ENCODE measurements at regions not wholly inside any gene's neighbourhood (a gene's known extent, or its start where the extent isn't known, plus 50 kb on each side); places are given as distances from the start of the nearest gene placed in this dataset.

DNA sequence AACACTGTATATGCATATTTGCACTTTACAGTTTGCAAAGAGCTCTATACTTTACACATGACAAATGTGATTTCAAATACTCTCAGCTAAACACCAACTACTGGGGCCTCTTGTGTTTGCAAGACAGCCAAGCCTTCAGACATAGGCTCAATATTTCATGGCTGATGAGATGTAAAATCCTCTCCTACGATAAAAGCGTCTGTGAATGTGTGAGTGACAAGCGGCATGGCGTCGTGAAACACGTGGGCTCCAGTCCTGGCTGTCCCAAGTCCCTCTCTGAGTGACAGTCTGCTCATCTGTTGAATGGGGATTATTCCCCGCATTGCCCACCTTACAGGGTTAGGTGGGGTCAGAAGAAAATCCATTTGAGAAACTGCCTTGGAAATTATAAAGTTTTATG lies 489.8 kb downstream of the RNF144A start:
- POLR2A ChIA-PET (ENCODE audit: low non-redundant PET), result no interaction called here

DNA sequence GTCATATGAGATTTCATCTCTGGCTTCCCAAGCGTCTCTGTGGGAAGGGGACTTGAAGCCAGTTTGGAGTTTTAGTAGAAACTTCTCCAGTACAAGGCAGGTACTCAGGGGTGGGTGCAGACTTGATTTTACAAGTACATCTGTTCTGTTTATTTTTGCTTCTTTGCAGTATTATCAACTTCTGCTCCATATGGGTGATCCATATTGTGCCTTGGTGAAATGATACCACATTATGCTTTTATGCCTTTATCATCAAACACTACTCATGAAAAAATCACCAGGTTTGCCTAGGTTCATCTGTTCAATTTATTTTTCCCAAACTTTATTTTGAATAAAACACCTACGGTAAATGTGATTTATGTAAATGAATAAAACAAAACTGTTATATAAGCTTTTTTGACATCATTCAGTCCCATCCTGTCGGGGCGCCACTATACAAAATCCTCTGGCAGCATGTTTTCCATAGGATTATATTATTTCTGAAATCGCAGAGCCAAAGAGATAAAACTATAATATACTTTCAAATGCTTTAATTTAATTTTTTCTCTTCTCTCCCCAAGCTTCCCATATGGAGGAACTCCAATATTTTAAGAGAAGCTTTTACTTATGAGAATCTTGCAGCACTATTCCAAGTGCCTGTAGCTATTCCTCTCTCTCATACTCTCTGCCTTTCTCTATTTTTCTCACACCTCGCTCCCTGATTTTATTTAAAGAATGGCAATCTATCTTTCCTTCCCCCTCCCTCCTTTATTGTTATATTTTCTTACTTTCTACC lies 490.9 kb downstream of the RNF144A start:
- TF ChIP-seq EZH2 (IDR thresholded peaks at IDR 0.05; ENCODE audit: borderline replicate concordance, low read depth, low read length, poor library complexity, severe bottlenecking), result no peak
- TF ChIP-seq, protein P1, sequence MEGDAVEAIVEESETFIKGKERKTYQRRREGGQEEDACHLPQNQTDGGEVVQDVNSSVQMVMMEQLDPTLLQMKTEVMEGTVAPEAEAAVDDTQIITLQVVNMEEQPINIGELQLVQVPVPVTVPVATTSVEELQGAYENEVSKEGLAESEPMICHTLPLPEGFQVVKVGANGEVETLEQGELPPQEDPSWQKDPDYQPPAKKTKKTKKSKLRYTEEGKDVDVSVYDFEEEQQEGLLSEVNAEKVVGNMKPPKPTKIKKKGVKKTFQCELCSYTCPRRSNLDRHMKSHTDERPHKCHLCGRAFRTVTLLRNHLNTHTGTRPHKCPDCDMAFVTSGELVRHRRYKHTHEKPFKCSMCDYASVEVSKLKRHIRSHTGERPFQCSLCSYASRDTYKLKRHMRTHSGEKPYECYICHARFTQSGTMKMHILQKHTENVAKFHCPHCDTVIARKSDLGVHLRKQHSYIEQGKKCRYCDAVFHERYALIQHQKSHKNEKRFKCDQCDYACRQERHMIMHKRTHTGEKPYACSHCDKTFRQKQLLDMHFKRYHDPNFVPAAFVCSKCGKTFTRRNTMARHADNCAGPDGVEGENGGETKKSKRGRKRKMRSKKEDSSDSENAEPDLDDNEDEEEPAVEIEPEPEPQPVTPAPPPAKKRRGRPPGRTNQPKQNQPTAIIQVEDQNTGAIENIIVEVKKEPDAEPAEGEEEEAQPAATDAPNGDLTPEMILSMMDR (conservative IDR thresholded peaks at IDR 0.05; ENCODE audit: low read depth, low read length), result no peak
- Histone ChIP-seq H3K4me3 (ENCODE audit: low read depth, low read length, poor library complexity, severe bottlenecking) (no peak overlapping the region), H3K36me3 (ENCODE audit: insufficient read depth, low read length, poor library complexity, severe bottlenecking) (no peaks in the 10 kb centered on the region), H3K9me3 (ENCODE audit: low read depth, low read length, poor library complexity, severe bottlenecking) (no peaks in the 10 kb centered on the region), H3K27me3 (replicated peaks; ENCODE audit: insufficient read depth, low read depth, low read length, poor library complexity) (no peaks in the 10 kb centered on the region), H3K4me1 (ENCODE audit: insufficient read depth, low read length, poor library complexity, severe bottlenecking) (no peaks in the 10 kb centered on the region), H3K27ac (ENCODE audit: low read depth, low read length, poor library complexity, severe bottlenecking) (no peak overlapping the region)
- no TSS peak for BruUV-seq (replicated peaks)
- intact Hi-C loops (cut with micrococcal nuclease; ENCODE audit: unreplicated experiment), result no loop called here
- POLR2A ChIA-PET (ENCODE audit: low non-redundant PET), result no interaction called here
- CTCF ChIA-PET, result no interaction called here
- no peak for DNase-seq (ENCODE audit: low spot score)

More for the DNA sequence above, 489.8 kb downstream of the RNF144A start:
- intact Hi-C loops (cut with micrococcal nuclease; ENCODE audit: unreplicated experiment), result no loop called here
- TF ChIP-seq, protein P1 (conservative IDR thresholded peaks at IDR 0.05; ENCODE audit: low read depth, low read length), result no peak
- TF ChIP-seq EZH2 (IDR thresholded peaks at IDR 0.05; ENCODE audit: borderline replicate concordance, low read depth, low read length, poor library complexity, severe bottlenecking), result no peak
- CTCF ChIA-PET, result no interaction called here
- no peaks in the 10 kb centered on the region for H3K27me3 ChIP-seq (replicated peaks; ENCODE audit: insufficient read depth, low read depth, low read length, poor library complexity)
- H3K36me3 ChIP-seq (ENCODE audit: insufficient read depth, low read length, poor library complexity, severe bottlenecking), result no peaks in the 10 kb centered on the region
- DNase-seq (ENCODE audit: low spot score), result no peak
- no peaks in the 10 kb centered on the region for H3K9me3 ChIP-seq (ENCODE audit: low read depth, low read length, poor library complexity, severe bottlenecking)
- H3K4me1 ChIP-seq (ENCODE audit: insufficient read depth, low read length, poor library complexity, severe bottlenecking), result peaks cover 7% of the 10 kb centered on the region
- H3K27ac ChIP-seq (ENCODE audit: low read depth, low read length, poor library complexity, severe bottlenecking), result no peak overlapping the region
- BruUV-seq (replicated peaks), result no TSS peak
- H3K4me3 ChIP-seq (ENCODE audit: low read depth, low read length, poor library complexity, severe bottlenecking), result no peak overlapping the region

DNA sequence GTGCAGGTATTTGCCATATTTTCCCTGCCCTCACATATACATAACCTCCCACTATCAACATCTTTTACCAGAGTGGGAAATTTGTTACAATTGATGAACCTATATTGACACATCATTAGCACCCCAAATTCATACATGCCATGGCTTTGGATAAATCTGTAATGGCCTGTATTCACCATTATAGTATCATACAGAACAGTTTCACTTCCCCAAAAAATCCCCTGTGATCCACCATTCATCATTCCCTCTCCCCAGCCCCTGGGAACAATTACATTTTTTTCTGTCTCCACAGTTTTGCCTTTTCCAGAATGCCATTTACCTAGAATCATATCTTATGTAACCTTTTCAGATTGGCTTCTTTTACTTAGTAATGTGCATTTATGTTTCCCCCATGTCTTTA lies 494.5 kb downstream of the RNF144A start:
- Histone ChIP-seq H3K4me1 (ENCODE audit: insufficient read depth, low read length, poor library complexity, severe bottlenecking) (no peaks in the 10 kb centered on the region), H3K36me3 (ENCODE audit: insufficient read depth, low read length, poor library complexity, severe bottlenecking) (no peaks in the 10 kb centered on the region), H3K4me3 (ENCODE audit: low read depth, low read length, poor library complexity, severe bottlenecking) (no peak overlapping the region), H3K27me3 (replicated peaks; ENCODE audit: insufficient read depth, low read depth, low read length, poor library complexity) (no peaks in the 10 kb centered on the region), H3K9me3 (ENCODE audit: low read depth, low read length, poor library complexity, severe bottlenecking) (no peaks in the 10 kb centered on the region), H3K27ac (ENCODE audit: low read depth, low read length, poor library complexity, severe bottlenecking) (no peak overlapping the region)
- TF ChIP-seq, protein P1 (conservative IDR thresholded peaks at IDR 0.05; ENCODE audit: low read depth, low read length), result no peak
- TF ChIP-seq EZH2 (IDR thresholded peaks at IDR 0.05; ENCODE audit: borderline replicate concordance, low read depth, low read length, poor library complexity, severe bottlenecking), result no peak
- no peak for DNase-seq (ENCODE audit: low spot score)
- ChIA-PET CTCF (no interaction called here), POLR2A (ENCODE audit: low non-redundant PET) (no interaction called here)
- intact Hi-C loops (cut with micrococcal nuclease; ENCODE audit: unreplicated experiment), result no loop called here
- BruUV-seq (replicated peaks), result no TSS peak
